Stimulated activated CD4-positive, alpha-beta T cell treated with anti-CD3 and anti-CD28 coated beads, Interleukin-15, amount 100 ng/mL, for 48 hours (primary cell): ENCODE measurements at regions not wholly inside any gene's neighbourhood (a gene's known extent, or its start where the extent isn't known, plus 50 kb on each side); places are given as distances from the start of the nearest gene placed in this dataset.

Experiments used
- DNase-seq, 2 donors: peaks; one replicate each; pipeline ENCODE4 v3.0.0-alpha.2; 2020; ENCODE audit warnings: low read depth in 2 of 2

DNA sequence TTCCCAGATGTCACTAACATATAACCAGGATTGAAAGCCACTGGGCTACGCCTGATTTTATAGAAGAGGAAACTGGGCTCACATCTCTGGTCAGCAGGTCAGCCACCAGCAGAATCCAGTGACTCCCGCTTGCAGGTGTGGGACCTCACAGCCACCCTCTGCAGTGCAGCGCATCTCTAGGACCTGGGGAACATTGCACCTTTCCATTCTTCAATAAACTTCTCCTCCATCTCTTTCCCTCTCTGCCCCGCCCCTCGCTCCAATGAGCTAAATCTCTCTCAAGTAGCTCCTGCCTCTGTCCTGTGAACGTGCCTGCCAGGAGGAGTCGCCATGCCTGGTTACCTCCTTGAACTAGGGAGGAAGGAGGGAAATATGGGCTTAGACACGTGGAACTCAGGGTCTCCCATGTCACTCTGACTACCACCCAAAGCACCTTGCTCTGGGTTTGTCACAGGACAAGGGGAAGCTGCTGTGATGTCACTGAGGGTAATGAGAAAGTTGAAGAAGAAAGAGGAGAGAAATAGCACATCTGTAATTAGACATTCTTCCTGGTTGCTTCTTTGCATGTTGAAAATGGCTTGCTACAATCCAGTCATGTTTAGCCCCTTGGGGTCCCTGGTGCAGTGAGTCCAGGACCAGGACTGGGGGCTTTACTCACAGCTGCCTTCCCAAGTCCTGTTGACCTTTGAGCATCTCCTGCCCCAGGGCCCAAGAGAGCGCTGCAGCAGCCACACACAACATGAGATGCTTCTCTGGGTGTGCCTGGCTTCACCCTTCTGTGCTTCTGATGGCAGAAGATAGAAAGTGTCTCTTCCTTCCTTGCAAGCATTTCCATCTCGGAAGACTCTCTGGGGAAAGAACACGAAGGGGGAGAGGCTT, 469.4 kb downstream of the PREX1 start:
- no peak for DNase-seq

- no peak for DNase-seq
Measured at GRCh38 chr20:48357714-48358113, 470.1 kb downstream of the PREX1 start.

DNA sequence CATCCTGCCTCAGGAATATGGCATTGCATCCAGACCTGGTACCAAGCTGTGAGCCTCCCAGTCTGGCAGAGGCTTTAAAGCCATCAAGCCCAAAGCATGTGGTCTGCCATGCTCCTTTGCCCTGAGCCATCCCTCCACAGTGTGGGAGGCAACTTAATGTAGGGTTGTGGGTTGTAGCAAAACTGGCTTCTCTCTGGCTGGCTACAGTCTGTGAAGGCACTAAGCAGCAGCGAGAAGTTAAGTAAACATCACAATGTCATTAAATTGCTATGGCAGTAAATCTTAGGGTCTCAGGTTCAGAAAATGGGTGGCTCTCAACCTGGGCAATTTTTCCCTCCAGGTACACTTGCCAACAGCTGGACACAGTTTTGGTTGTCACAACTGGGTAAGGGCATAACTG, 472.9 kb downstream of the PREX1 start:
- no peak for DNase-seq

GRCh38 chr20:48354320-48354876, 473.4 kb downstream of the PREX1 start:
- DNase-seq: no peak

- no peak for DNase-seq
Measured at GRCh38 chr20:48352628-48353027, 475.2 kb downstream of the PREX1 start.

DNA sequence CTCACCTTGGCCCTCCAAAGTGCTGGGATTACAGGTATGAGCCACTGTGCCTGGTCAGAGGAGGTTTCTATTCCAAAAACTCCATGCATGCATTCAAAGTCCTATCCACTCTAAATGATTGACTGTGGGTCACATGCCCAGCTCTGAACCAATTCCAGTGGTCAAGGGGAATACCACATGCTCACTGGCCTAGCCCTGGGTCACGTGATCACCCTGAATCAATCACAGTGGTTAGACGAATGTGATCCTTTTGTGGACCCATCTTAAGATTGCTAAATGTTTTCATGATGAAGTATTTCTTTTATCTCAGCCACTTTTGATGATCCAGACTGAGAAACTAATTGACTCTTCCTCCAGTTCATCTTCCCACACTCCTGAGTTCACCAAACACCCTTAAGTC, 475.8 kb downstream of the PREX1 start:
- no peak for DNase-seq

- no peak for DNase-seq
Measured at GRCh38 chr20:48350313-48350988, 477.3 kb downstream of the PREX1 start.

DNA sequence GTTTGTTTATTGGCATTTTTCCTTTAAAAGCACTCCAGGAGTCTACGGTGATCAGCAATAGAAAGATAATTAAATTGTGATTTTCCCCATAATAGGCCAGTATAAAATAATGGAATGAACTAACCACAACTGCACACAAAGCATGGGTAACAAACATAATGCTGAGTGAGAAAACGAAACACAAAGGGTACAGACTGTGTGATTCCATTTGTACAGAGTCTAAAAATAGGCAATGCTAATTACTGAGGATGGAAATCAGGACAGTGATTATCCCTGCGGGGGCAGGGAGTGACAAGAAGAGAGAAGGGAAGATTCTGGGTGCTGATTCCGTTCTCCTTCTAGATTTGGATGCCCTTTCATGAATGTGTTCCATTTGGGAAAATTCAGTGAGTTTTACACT, 478.1 kb downstream of the PREX1 start:
- no peak for DNase-seq

DNA sequence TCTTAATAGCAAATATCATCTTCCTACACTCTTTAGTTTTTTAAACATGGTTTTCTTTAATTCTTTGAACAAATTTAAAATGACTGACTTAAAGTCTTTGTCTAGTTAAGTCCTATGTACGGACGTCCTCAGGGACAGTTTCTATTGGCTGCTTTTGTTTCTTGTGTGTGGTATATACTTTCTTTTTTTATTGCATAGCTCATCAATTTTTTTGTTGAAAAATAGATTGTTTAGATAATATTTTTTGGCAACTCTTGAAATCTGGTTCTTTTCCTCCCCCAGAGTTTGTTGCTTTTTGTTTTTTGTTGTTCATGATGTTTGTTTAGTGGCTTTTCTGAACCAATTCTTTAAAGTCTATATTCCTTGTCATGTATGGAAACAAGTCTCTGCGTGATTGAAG, 479.8 kb downstream of the PREX1 start:
- DNase-seq: no peak

DNA sequence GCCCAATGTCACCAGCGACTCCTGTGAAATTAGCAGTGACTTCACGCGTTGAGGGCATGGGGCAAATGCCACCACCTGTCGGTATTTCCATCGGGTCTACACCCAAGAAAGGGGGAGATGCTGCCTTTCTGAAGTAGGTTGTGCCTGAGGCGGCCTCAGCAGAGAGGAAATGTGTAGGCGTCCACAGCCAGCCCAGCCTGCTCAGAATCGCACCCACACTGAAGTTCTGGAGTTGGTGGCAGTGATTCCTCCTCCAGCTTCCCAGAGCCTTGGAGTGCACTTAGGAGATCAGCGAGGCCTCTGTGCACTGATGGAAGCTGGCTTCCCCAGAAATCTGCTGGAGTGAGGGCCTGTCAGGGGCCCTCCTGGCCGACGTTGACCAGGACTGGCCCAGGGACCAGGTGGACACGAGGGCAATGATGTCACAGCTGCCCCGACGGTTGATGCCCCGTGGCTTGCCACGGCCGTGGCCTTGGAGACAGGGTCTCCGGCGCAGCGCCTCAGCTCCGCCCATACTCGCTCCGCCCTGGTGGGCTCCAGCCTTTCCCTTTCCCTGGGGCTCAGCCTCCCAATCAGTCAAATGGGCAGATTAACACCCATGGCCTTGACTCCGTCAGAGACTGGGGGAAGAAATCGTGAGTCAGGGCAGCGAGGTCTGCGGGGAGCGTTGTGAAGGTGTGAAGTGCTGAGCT, 484.8 kb downstream of the PREX1 start:
- DNase-seq: no peak

DNA sequence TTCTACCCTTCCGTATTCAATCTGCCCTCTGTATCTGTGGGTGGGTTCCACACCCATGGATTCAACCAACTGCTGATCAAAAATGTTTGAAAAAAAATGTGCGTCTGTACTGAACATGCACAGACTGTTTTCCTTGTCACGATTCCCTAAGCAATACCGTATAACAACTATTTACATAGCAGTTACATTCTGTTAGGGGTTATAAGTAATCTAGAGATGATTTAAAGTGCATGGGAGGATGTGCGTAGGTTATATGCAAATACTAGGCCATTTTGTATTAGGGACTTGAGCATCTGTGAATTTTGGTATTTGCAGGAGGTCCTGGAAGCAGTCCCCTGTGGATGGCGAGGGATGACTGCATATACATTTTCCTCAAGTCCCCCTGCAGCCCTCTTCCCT, 486.9 kb downstream of the PREX1 start:
- no peak for DNase-seq

GRCh38 chr20:48339986-48340882, 487.6 kb downstream of the PREX1 start:
- no peak for DNase-seq

GRCh38 chr20:48339190-48339985, 488.4 kb downstream of the PREX1 start:
- DNase-seq: no peak

GRCh38 chr20:48338717-48339116, 489.1 kb downstream of the PREX1 start:
- DNase-seq: no peak

DNA sequence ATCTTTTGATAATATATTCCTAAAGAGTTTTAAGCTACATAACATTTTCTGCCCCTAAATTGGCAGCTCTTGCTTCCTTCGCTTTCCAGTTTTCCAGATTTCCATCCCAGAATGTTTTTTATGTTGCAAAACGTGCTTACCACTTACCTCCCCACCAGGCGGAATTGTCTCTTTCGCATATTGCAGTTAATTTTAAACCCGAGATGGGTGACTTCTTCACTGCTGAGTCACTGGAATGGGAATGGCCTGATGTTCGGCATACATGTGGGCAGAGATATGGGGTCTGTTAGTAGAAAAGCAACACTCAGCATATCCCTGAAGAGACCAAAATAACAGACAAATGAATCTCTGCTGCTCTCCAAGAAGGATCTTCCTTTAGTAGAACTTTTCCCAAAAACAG, 491.2 kb downstream of the PREX1 start:
- no peak for DNase-seq

- no peak for DNase-seq
Measured at GRCh38 chr20:48335308-48336050, 492.3 kb downstream of the PREX1 start.

- DNase-seq: no peak
Measured at GRCh38 chr20:48333707-48334106, 494.1 kb downstream of the PREX1 start.

GRCh38 chr20:48332555-48332954, 495.2 kb downstream of the PREX1 start:
- DNase-seq: no peak

GRCh38 chr20:48331518-48332286, 496.1 kb downstream of the PREX1 start:
- no peak for DNase-seq
